ENCODE measurements at regions not wholly inside any gene's neighbourhood (a gene's known extent, or its start where the extent isn't known, plus 50 kb on each side); places are given as distances from the start of the nearest gene placed in this dataset.

- no peak overlapping the region for H3K4me3 ChIP-seq
- H3K36me3 ChIP-seq: no peaks in the 10 kb centered on the region
- TF ChIP-seq CTCF (IDR thresholded peaks at IDR 0.05): no peak
- H3K27me3 ChIP-seq: no peaks in the 10 kb centered on the region
- H3K27ac ChIP-seq: no peak overlapping the region
- H3K9me3 ChIP-seq: no peaks in the 10 kb centered on the region
- no peak for DNase-seq (ENCODE audit: low spot score)
- H3K4me1 ChIP-seq: no peaks in the 10 kb centered on the region
Measured at GRCh38 chr1:22224091-22224490, 81.2 kb upstream of the WNT4 start.

- TF ChIP-seq CTCF (IDR thresholded peaks at IDR 0.05): no peak
- no peak overlapping the region for H3K4me3 ChIP-seq
Measured at GRCh38 chr1:22224631-22225030, 81.7 kb upstream of the WNT4 start.

GRCh38 chr1:22225858-22226589 lies 83.1 kb upstream of the WNT4 start:
- Histone ChIP-seq H3K27ac (no peak overlapping the region), H3K4me3 (no peak overlapping the region), H3K4me1 (no peaks in the 10 kb centered on the region), H3K27me3 (no peaks in the 10 kb centered on the region), H3K36me3 (no peaks in the 10 kb centered on the region), H3K9me3 (no peaks in the 10 kb centered on the region)
- no peak for DNase-seq (ENCODE audit: low spot score)
- no peak for TF ChIP-seq CTCF (IDR thresholded peaks at IDR 0.05)

More at GRCh38 chr1:22224631-22225030, 81.7 kb upstream of the WNT4 start:
- Histone ChIP-seq H3K36me3 (no peaks in the 10 kb centered on the region), H3K27me3 (no peaks in the 10 kb centered on the region), H3K27ac (no peak overlapping the region), H3K9me3 (no peaks in the 10 kb centered on the region), H3K4me1 (no peaks in the 10 kb centered on the region)
- no peak for DNase-seq (ENCODE audit: low spot score)

- Histone ChIP-seq H3K36me3 (no peaks in the 10 kb centered on the region), H3K27me3 (no peaks in the 10 kb centered on the region), H3K27ac (no peak overlapping the region), H3K4me1 (no peaks in the 10 kb centered on the region), H3K4me3 (no peak overlapping the region), H3K9me3 (no peaks in the 10 kb centered on the region)
- no peak for TF ChIP-seq CTCF (IDR thresholded peaks at IDR 0.05)
- no peak for DNase-seq (ENCODE audit: low spot score)
Measured at GRCh38 chr1:22228074-22228473, 85.2 kb upstream of the WNT4 start.

GRCh38 chr1:22228505-22228911 lies 85.6 kb upstream of the WNT4 start:
- TF ChIP-seq CTCF (IDR thresholded peaks at IDR 0.05): no peak
- no peaks in the 10 kb centered on the region for H3K36me3 ChIP-seq

GRCh38 chr1:22229379-22229778 lies 86.5 kb upstream of the WNT4 start:
- H3K27me3 ChIP-seq: no peaks in the 10 kb centered on the region

More at GRCh38 chr1:22228505-22228911, 85.6 kb upstream of the WNT4 start:
- no peak overlapping the region for H3K27ac ChIP-seq
- no peak for DNase-seq (ENCODE audit: low spot score)
- no peaks in the 10 kb centered on the region for H3K4me1 ChIP-seq
- H3K4me3 ChIP-seq: no peak overlapping the region
- H3K9me3 ChIP-seq: no peaks in the 10 kb centered on the region
- no peaks in the 10 kb centered on the region for H3K27me3 ChIP-seq

More at GRCh38 chr1:22229379-22229778, 86.5 kb upstream of the WNT4 start:
- no peak for DNase-seq (ENCODE audit: low spot score)
- TF ChIP-seq CTCF (IDR thresholded peaks at IDR 0.05): no peak
- Histone ChIP-seq H3K4me3 (no peak overlapping the region), H3K27ac (no peak overlapping the region), H3K9me3 (no peaks in the 10 kb centered on the region), H3K4me1 (no peaks in the 10 kb centered on the region), H3K36me3 (no peaks in the 10 kb centered on the region)
